Neural cell (in vitro differentiated cells): ENCODE measurements at regions not wholly inside any gene's neighbourhood (a gene's known extent, or its start where the extent isn't known, plus 50 kb on each side); places are given as distances from the start of the nearest gene placed in this dataset.

Experiments
- EP300 ChIP-seq: fragments of 450-650 bp; conservative IDR thresholded peaks from 2 replicates; pipeline ENCODE4 v1.6.1; 2014; ENCODE audit warnings: antibody characterized with exemption, mild to moderate bottlenecking, moderate library complexity; ENCODE audit not compliant: poor library complexity, severe bottlenecking
- RAD21 ChIP-seq: fragments of 450-650 bp; conservative IDR thresholded peaks from 2 replicates; pipeline ENCODE4 v1.6.1; 2014; ENCODE audit warnings: antibody characterized with exemption, mild to moderate bottlenecking, moderate library complexity
- TAF1 ChIP-seq: IDR thresholded peaks from 2 replicates; pipeline ENCODE4 v1.6.1; 2012; ENCODE audit warnings: low read depth
- TF ChIP-seq, protein P1 (sequence below): fragments of 450-650 bp; IDR thresholded peaks from 2 replicates; pipeline ENCODE4 v1.5.1; 2014; ENCODE audit warnings: antibody characterized with exemption, mild to moderate bottlenecking, moderate library complexity; ENCODE audit not compliant: poor library complexity, severe bottlenecking
- TF ChIP-seq, protein P2 (sequence below): IDR thresholded peaks from 2 replicates; pipeline ENCODE4 v1.6.1; 2012; ENCODE audit warnings: borderline replicate concordance

DNA sequence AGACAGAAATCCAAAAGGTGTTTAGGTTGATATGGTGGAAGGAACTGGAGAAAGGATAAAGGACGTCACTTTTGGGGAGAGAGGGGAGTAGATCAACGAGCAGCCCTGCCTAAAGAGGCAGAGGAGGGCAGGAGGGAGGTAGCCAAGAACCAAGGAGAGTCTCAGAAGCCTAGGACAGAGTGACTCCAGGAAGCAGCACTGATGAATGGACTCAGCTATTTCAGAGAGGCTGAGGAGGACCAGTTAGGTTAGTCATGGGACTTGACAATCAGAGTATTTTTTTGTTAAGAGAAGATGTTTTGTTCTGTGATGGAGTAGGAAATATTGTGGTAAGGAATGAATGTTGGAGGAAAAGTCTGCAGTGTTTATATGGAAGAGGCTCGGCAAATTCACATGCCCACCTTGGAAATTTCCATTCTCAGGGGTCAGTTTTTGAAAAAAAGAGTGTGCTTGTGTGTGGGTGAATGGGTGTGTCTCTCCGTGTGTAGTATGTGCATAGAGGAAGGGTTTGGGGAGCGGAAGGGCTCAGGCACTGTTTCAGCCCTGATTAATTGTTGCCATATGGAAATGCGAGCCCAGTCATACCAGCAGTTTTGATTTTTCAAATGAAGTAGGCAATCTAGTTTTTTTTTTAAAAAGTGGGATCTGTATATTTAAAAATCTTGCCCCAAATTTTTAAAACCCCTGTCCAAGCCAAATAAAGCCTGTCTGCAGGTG is 303.6 kb downstream of the SAMD5 start:
- TF ChIP-seq, protein P1, sequence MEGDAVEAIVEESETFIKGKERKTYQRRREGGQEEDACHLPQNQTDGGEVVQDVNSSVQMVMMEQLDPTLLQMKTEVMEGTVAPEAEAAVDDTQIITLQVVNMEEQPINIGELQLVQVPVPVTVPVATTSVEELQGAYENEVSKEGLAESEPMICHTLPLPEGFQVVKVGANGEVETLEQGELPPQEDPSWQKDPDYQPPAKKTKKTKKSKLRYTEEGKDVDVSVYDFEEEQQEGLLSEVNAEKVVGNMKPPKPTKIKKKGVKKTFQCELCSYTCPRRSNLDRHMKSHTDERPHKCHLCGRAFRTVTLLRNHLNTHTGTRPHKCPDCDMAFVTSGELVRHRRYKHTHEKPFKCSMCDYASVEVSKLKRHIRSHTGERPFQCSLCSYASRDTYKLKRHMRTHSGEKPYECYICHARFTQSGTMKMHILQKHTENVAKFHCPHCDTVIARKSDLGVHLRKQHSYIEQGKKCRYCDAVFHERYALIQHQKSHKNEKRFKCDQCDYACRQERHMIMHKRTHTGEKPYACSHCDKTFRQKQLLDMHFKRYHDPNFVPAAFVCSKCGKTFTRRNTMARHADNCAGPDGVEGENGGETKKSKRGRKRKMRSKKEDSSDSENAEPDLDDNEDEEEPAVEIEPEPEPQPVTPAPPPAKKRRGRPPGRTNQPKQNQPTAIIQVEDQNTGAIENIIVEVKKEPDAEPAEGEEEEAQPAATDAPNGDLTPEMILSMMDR, result no peak
- TF ChIP-seq, protein P2, sequence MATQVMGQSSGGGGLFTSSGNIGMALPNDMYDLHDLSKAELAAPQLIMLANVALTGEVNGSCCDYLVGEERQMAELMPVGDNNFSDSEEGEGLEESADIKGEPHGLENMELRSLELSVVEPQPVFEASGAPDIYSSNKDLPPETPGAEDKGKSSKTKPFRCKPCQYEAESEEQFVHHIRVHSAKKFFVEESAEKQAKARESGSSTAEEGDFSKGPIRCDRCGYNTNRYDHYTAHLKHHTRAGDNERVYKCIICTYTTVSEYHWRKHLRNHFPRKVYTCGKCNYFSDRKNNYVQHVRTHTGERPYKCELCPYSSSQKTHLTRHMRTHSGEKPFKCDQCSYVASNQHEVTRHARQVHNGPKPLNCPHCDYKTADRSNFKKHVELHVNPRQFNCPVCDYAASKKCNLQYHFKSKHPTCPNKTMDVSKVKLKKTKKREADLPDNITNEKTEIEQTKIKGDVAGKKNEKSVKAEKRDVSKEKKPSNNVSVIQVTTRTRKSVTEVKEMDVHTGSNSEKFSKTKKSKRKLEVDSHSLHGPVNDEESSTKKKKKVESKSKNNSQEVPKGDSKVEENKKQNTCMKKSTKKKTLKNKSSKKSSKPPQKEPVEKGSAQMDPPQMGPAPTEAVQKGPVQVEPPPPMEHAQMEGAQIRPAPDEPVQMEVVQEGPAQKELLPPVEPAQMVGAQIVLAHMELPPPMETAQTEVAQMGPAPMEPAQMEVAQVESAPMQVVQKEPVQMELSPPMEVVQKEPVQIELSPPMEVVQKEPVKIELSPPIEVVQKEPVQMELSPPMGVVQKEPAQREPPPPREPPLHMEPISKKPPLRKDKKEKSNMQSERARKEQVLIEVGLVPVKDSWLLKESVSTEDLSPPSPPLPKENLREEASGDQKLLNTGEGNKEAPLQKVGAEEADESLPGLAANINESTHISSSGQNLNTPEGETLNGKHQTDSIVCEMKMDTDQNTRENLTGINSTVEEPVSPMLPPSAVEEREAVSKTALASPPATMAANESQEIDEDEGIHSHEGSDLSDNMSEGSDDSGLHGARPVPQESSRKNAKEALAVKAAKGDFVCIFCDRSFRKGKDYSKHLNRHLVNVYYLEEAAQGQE, result no peak
- TF ChIP-seq RAD21 (no peak), TAF1 (no peak), EP300 (no peak)
